Glomerular endothelial cell (primary cell): ENCODE measurements at regions not wholly inside any gene's neighbourhood (a gene's known extent, or its start where the extent isn't known, plus 50 kb on each side); places are given as distances from the start of the nearest gene placed in this dataset.
"Not testable (repeated sequence)": the region's sequence is repeated elsewhere in the genome, so short reads cannot be mapped to it uniquely, and the experiment has no call there.

Experiments
- DNase-seq: peaks from one replicate; pipeline ENCODE4 v3.0.0-alpha.2; 2011; ENCODE audit warnings: low read depth, low spot score; ENCODE audit errors: extremely low read depth

DNA sequence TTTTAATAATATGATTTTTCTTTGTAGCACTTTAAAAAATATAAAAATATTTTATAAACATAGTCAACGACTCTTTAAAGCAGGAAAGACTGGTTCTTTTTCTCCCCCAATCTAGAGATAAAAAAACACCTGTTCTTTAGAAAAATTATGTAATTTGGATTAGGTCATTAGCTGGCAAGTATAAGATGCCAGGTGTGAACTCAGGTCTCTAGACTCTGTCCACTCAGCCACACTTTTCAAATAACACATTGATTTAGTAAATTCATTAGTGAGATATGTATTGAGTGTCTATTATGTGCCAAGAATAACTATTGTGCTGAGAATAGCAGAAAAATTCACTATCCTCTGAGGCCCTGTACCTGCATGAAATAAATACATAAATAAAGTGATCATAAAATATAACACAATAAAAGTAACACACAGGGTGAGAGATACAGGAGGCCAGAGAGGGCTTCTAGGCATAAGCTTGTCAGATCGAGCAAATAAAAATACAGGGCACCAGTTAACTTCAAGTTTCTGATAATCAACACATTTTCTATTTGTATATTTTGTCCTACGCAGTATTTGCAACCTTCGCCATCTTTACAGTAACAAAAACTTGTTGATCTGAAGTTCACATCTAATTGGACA lies 867.1 kb upstream of the GBE1 start:
- DNase-seq = no peak

- no peak for DNase-seq
Observed at GRCh38 chr3:82627733-82628132, 866.3 kb upstream of the GBE1 start.

DNA sequence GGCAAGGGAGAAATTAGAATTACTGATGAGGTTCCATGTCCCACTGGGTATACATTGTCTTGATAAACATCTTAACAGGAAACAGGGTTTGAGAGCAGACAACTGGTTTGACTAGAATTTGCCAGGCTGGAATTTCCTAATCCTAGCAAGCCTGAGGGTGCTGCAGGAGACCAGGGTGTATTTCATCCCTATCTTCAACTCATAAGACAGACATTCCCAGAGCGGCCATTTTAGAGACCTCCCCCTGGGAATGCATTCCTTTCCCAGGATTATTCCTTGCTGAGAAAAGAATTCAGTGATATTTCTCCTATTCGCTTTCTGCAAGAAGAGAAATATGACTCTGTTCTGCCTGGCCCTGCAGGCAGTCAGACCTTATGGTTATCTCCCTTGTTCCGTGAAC lies 859.3 kb upstream of the GBE1 start:
- not testable (repeated sequence) for DNase-seq

GRCh38 chr3:82618594-82618993 lies 857.1 kb upstream of the GBE1 start:
- no peak for DNase-seq

DNA sequence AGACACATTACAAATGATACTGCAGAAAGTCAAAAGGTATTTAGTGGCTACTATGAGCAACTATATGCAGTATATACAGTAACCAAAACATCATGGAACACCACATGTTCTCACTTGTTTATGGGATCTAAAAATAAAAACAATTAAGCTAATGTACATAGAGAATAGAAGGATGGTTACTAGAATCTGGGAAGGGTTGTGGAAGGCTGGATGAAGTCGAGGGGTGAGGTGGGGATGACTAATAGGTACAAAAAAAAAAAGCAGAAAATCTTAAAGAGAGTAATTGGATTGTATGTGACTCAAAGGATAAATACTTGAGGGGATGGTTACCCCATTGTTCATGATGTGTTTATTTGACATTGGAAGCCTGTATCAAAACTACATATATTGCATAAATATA lies 848.8 kb upstream of the GBE1 start:
- DNase-seq = no peak

GRCh38 chr3:82607391-82607790 lies 845.9 kb upstream of the GBE1 start:
- no peak for DNase-seq

- DNase-seq = no peak
Observed at GRCh38 chr3:82596805-82597204, 835.4 kb upstream of the GBE1 start.

DNA sequence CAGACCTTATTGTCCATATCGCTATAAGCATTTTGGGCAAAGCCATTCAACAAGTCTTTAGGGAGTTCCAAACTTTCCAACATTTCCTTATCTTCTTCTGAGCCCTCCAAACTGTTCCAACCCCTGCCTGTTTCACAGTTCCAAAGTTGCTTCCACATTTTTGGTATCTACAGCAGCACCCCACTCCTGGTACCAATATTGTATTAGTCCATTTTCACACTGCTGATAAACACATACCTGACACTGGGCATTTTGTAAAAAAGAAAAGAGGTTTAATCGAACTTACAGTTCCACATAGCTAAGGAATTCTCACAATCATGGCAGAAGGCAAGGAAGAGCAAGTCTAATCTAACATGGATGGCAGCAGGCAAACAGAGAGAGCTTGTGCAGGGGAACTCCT lies 834.1 kb upstream of the GBE1 start:
- DNase-seq = no peak

DNA sequence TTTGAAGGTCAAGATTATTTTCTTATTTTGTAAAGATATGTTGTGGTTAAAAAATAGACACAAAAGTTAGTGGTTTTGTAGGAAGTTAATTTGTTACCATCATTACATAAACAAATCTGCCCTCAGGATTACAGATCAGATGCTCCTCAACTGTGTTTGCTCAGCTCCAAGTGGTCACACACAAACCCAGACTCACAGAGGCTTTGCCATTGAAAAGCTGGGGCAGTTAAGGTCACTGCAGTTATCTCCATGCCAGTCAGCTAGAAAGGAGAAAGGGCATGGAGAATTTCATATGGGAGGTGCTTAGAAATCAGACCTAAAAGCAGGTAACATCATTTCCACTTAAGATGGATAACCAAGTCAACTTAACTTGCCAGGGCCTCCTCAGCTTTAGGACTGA lies 825.7 kb upstream of the GBE1 start:
- no peak for DNase-seq

DNA sequence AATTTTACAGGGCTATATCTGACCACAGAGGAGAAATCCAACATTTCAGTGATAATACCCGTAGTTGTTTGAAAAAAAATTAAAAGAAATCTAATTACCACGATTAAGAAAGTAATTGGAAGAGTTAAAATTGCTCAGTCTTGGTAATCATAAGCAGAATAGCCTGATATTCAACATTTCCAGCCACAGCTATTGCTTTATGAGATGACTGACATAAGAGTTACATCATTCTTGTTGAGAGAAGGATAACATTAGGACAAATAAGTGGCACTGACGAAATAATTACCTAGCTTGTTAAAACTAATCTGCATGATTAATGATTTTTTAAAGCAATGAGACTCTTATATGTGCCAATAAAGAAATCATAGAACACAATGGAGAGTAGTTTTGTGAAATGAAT lies 825.0 kb upstream of the GBE1 start:
- no peak for DNase-seq

- not testable (repeated sequence) for DNase-seq
Observed at GRCh38 chr3:82586002-82586401, 824.6 kb upstream of the GBE1 start.

DNA sequence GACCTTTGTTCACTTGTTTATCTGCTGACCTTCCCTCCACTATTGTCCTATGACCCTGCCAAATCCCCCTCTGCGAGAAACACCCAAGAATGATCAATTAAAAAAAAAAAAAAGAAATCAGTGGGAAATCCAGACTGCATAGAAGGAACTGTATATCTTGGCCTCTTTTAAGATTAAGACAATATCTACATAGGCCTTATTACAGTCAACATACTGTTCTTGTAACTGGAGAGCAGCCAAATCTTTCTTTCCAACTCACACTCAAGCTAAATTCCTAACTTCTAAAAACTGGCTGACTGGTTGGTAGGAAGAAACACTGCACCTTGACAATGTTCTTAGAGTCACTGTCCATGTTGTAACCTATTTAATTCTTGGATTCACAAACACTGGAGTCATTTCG lies 824.1 kb upstream of the GBE1 start:
- not testable (repeated sequence) for DNase-seq

GRCh38 chr3:82584861-82585260 lies 823.4 kb upstream of the GBE1 start:
- DNase-seq = not testable (repeated sequence)

GRCh38 chr3:82584415-82584814 lies 823.0 kb upstream of the GBE1 start:
- DNase-seq = not testable (repeated sequence)

DNA sequence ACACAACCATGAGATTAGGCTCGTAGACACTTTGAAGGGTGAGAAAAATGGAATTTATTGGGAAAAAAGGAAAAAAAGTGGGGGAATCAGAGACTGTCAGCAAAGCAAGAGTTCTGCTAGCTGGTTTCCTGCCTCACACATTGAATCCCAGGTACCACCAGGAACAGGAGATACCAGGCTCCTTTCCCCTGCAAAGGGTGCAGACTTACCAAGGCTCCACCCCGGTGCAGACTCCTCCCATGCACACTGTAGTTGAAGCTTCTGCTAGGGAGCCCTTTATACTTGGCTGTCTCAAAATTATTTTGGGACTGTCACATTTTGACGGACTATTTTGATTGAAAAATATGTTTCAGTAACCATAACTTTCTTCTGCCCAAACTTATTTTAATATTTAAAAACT lies 819.9 kb upstream of the GBE1 start:
- no peak for DNase-seq

DNA sequence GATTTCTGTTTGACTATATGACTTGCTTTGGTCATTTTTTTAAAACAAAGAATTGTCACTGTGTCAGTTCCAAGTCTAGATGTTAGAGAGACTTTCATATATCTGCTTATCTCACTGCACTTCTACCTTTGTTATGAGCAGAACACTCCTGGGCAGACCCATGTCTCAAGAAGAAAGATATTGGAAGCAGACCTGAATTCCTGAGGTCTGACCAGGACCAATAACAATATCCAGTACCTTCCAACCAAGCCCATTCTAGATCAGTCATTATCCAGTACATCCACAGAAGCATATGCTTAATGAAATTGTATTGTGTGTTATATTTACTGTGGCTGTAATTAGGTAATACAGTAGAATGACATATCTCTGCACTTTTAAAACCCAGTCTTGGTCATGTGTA lies 811.3 kb upstream of the GBE1 start:
- no peak for DNase-seq

- DNase-seq = no peak
Observed at GRCh38 chr3:82568776-82569338, 807.4 kb upstream of the GBE1 start.

DNA sequence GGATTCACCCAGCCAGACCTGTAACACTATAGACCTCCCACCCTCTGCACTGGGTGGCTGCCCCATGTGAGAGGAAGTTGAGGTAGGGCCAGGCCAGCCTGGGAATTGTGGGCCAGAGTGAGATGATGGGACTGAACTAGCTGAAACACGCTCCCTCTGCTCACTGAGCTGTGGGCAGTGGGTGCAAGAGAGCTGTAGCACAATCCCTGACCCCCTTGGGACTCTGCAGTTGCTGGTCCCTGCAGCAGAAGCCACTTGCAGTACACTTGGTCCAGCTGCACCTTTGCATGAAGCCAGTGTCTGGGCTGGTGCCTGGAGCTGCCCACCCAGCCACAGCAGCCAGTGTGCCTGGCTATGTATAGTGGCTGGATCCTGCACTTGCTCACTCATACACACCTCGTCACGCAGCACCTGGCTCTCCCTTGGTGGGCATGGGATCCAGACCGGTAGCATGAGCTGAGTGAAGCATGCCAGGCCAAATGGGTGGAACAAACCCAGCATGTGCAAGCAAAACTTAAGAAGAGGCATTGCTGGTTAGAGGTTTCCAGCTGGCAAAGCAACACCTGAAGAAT lies 805.7 kb upstream of the GBE1 start:
- no peak for DNase-seq

GRCh38 chr3:82562896-82563295 lies 801.5 kb upstream of the GBE1 start:
- DNase-seq = no peak

DNA sequence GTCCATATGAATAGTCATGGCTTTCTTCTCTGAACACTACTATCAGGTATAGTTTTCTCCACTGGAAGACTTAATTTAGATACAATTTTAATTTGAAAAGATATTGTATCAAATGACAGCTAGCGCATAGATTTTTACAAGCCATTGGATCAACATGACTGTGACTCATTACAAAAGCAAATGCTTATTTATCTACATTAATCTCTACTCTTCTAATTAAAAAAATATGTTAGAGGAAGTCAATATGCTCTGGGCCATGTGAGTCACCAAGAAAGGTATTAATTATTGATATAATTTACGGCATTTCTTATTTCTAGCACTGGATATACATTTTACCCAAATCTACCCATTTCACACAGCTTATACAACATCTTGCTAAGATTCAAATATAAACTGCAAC lies 800.3 kb upstream of the GBE1 start:
- no peak for DNase-seq

DNA sequence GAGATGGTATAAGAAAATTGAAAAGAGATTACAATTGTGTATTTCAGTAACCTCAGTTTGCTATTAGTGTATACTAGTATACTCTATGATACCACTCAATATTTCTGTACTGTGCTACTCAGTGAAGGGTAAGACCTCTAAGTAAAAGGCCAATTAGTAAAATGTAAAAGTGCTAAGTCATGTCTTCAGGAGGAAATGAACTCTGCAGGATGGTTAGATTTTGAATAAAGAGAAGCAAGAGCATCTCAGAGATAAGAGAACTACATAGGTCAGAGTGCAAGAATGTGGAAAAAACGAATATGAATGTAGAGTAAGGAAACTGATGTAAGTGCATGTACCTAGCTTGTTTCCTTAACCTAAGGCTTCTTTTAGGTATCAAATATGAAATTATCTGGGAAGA lies 796.6 kb upstream of the GBE1 start:
- DNase-seq = no peak

GRCh38 chr3:82556113-82556512 lies 794.7 kb upstream of the GBE1 start:
- DNase-seq = no peak

- not testable (repeated sequence) for DNase-seq
Observed at GRCh38 chr3:82542556-82542955, 781.1 kb upstream of the GBE1 start.
